Endodermal cell (in vitro differentiated cells): ENCODE measurements at regions not wholly inside any gene's neighbourhood (a gene's known extent, or its start where the extent isn't known, plus 50 kb on each side); places are given as distances from the start of the nearest gene placed in this dataset.
"Not testable (repeated sequence)": the region's sequence is repeated elsewhere in the genome, so short reads cannot be mapped to it uniquely, and the experiment has no call there.

ENCODE experiments used
- DNase-seq: peaks from one replicate; pipeline ENCODE4 v3.0.0-alpha.2; 2017
- H3K27ac ChIP-seq: 2 replicates; pipeline ENCODE4 v1.5.1; 2013; ENCODE audit warnings: mild to moderate bottlenecking, low read depth, low read length, moderate library complexity
- H3K27me3 ChIP-seq: 2 replicates; pipeline ENCODE4 v1.6.1; 2013; ENCODE audit warnings: mild to moderate bottlenecking, low read length, moderate library complexity; ENCODE audit not compliant: insufficient read depth, control insufficient read depth, poor library complexity, severe bottlenecking
- H3K36me3 ChIP-seq: 2 replicates; pipeline ENCODE4 v1.7.0; 2013; ENCODE audit warnings: mild to moderate bottlenecking, low read length, moderate library complexity; ENCODE audit not compliant: control insufficient read depth, insufficient read depth
- H3K4me1 ChIP-seq: one replicate; pipeline ENCODE4 v1.7.0; 2013; ENCODE audit warnings: low read length; ENCODE audit not compliant: control insufficient read depth, insufficient read depth
- H3K4me3 ChIP-seq: 2 replicates; pipeline ENCODE4 v1.5.1; 2013; ENCODE audit warnings: mild to moderate bottlenecking, low read length, moderate library complexity
- H3K9ac ChIP-seq: 2 replicates; pipeline ENCODE4 v1.6.1; 2013; ENCODE audit warnings: mild to moderate bottlenecking, low read length, moderate library complexity; ENCODE audit not compliant: poor library complexity, severe bottlenecking; ENCODE audit errors: extremely low read depth
- H3K9me3 ChIP-seq: 2 replicates; pipeline ENCODE4 v1.6.1; 2013; ENCODE audit warnings: mild to moderate bottlenecking, low read length, moderate library complexity; ENCODE audit not compliant: control insufficient read depth
- H3K27ac Mint-ChIP-seq: 2 replicates; pipeline ENCODE4 v1.8.0; 2020; ENCODE audit warnings: mixed read lengths
- H3K27me3 Mint-ChIP-seq: 2 replicates; pipeline ENCODE4 v1.8.0; 2021; ENCODE audit warnings: mild to moderate bottlenecking, mixed read lengths; ENCODE audit not compliant: insufficient read depth
- H3K36me3 Mint-ChIP-seq: 2 replicates; pipeline ENCODE4 v1.8.0; 2020; ENCODE audit warnings: low read depth, mixed read lengths
- H3K4me1 Mint-ChIP-seq: 2 replicates; pipeline ENCODE4 v1.8.0; 2020; ENCODE audit warnings: mixed read lengths
- H3K4me3 Mint-ChIP-seq: 2 replicates; pipeline ENCODE4 v1.8.0; 2020; ENCODE audit warnings: mild to moderate bottlenecking, moderate library complexity, mixed read lengths
- H3K9me3 Mint-ChIP-seq: 2 replicates; pipeline ENCODE4 v1.8.0; 2020; ENCODE audit warnings: mild to moderate bottlenecking, mixed read lengths
- CTCF ChIP-seq: fragments of 200-600 bp; sonication (generic); conservative IDR thresholded peaks from 2 replicates; pipeline ENCODE4 v1.5.0; 2021; ENCODE audit warnings: antibody characterized with exemption, mild to moderate bottlenecking
- WGBS, 2 experiments: methylation state at CpG; one replicate each; pipeline versions ENCODE4 v1.1.5 to v1.1.7; 2013; ENCODE audit warnings: missing lambda C conversion rate in 2 of 2, mixed read lengths in 1 of 2; ENCODE audit not compliant: insufficient coverage in 1 of 2, insufficient read length in 1 of 2; 5-methylcytosine and 5-hydroxymethylcytosine counted together

GRCh38 chr5:25412116-25412661 is 767.4 kb upstream of the CDH10 start:
- no peaks in the 10 kb centered on the region for H3K27me3 ChIP-seq
- peaks cover 29% of the 10 kb centered on the region for H3K9me3 Mint-ChIP-seq
- TF ChIP-seq CTCF = no peak
- H3K4me1 ChIP-seq = no peaks in the 10 kb centered on the region
- DNase-seq = no peak
- H3K36me3 Mint-ChIP-seq = peaks cover 60% of the 10 kb centered on the region
- H3K4me3 Mint-ChIP-seq = no peak overlapping the region
- peaks cover 4% of the 10 kb centered on the region for H3K9me3 ChIP-seq
- H3K36me3 ChIP-seq = no peaks in the 10 kb centered on the region
- no peak overlapping the region for H3K4me3 ChIP-seq
- no peak overlapping the region for H3K27ac ChIP-seq
- no peak overlapping the region for H3K9ac ChIP-seq
- H3K4me1 Mint-ChIP-seq = no peaks in the 10 kb centered on the region
- WGBS, 2 experiments = 94 to 100% methylated on average over 2 of the region's 2 CpGs
- H3K27ac Mint-ChIP-seq = no peak overlapping the region
- H3K27me3 Mint-ChIP-seq = no peaks in the 10 kb centered on the region

GRCh38 chr5:25407365-25407764 is 762.6 kb upstream of the CDH10 start:
- not testable (repeated sequence) for H3K9ac ChIP-seq, H3K4me3 ChIP-seq, H3K4me1 Mint-ChIP-seq, H3K27me3 ChIP-seq, DNase-seq, H3K4me3 Mint-ChIP-seq, H3K36me3 ChIP-seq, H3K27me3 Mint-ChIP-seq, H3K27ac Mint-ChIP-seq, H3K27ac ChIP-seq, H3K4me1 ChIP-seq
- peaks cover 48% of the 10 kb centered on the region for H3K9me3 Mint-ChIP-seq
- H3K36me3 Mint-ChIP-seq = peaks cover 65% of the 10 kb centered on the region
- peaks cover 15% of the 10 kb centered on the region for H3K9me3 ChIP-seq
- 77 to 100% methylated on average over 1 to 6 of the region's 6 CpGs for WGBS, 2 experiments

- Mint-ChIP-seq H3K4me1 (peaks cover 3% of the 10 kb centered on the region), H3K27me3 (no peaks in the 10 kb centered on the region), H3K4me3 (no peak overlapping the region), H3K27ac (no peak overlapping the region), H3K9me3 (peaks cover 57% of the 10 kb centered on the region), H3K36me3 (peaks cover 66% of the 10 kb centered on the region)
- TF ChIP-seq CTCF = no peak
- H3K4me3 ChIP-seq = no peak overlapping the region
- H3K4me1 ChIP-seq = no peaks in the 10 kb centered on the region
- H3K27me3 ChIP-seq = no peaks in the 10 kb centered on the region
- H3K9ac ChIP-seq = no peak overlapping the region
- H3K36me3 ChIP-seq = no peaks in the 10 kb centered on the region
- H3K27ac ChIP-seq = no peak overlapping the region
- DNase-seq = no peak
- H3K9me3 ChIP-seq = peaks cover 23% of the 10 kb centered on the region
- WGBS, 2 experiments = 98 to 100% methylated on average over 1 of the region's 1 CpG
Observed at GRCh38 chr5:25405850-25406249, 761.1 kb upstream of the CDH10 start.

- Mint-ChIP-seq H3K4me1 (no peaks in the 10 kb centered on the region), H3K4me3 (no peak overlapping the region), H3K9me3 (peaks cover 38% of the 10 kb centered on the region), H3K27ac (no peak overlapping the region), H3K36me3 (peaks cover 52% of the 10 kb centered on the region), H3K27me3 (no peaks in the 10 kb centered on the region)
- Histone ChIP-seq H3K27ac (no peak overlapping the region), H3K9ac (no peak overlapping the region), H3K27me3 (no peaks in the 10 kb centered on the region), H3K4me3 (no peak overlapping the region), H3K4me1 (no peaks in the 10 kb centered on the region), H3K9me3 (peaks cover 21% of the 10 kb centered on the region), H3K36me3 (no peaks in the 10 kb centered on the region)
- no peak for TF ChIP-seq CTCF
- DNase-seq = no peak
- WGBS, 2 experiments = 100% methylated on average over 1 of the region's 1 CpG
Observed at GRCh38 chr5:25399878-25400480, 755.2 kb upstream of the CDH10 start.
